Ovary (tissue), 7 donors: ENCODE measurements at regions not wholly inside any gene's neighbourhood (a gene's known extent, or its start where the extent isn't known, plus 50 kb on each side); places are given as distances from the start of the nearest gene placed in this dataset.

ENCODE experiments used
- DNase-seq, 5 donors: peaks; one replicate each; pipeline ENCODE4 v3.0.0-alpha.2; 2019 to 2020
- H3K27ac ChIP-seq, 2 donors: fragments of 200-600 bp; one replicate each; pipeline versions ENCODE4 v1.5.1 to v1.8.0; 2019 to 2022
- H3K27me3 ChIP-seq: fragments of 200-600 bp; one replicate; pipeline ENCODE4 v1.8.0; 2022
- H3K36me3 ChIP-seq: fragments of 200-600 bp; sonication (generic); one replicate; pipeline ENCODE4 v1.5.1; 2019
- H3K4me1 ChIP-seq: one replicate; pipeline ENCODE4 v1.8.1; 2013; ENCODE audit warnings: mild to moderate bottlenecking, moderate library complexity; ENCODE audit not compliant: insufficient read depth
- H3K4me3 ChIP-seq: fragments of 200-600 bp; sonication (generic); one replicate; pipeline ENCODE4 v1.5.1; 2017
- H3K9me3 ChIP-seq, 2 donors: fragments of 200-600 bp in 1 of 2; sonication (generic) in 1 of 2; one replicate each; pipeline versions ENCODE4 v1.5.1 to v1.8.1; 2013 to 2019; ENCODE audit warnings: mild to moderate bottlenecking in 1 of 2, moderate library complexity in 1 of 2
- EP300 ChIP-seq: sonication (generic); formaldehyde crosslinking; IDR thresholded peaks from one replicate; pipeline ENCODE4 v1.6.1; 2017; ENCODE audit warnings: antibody characterized with exemption
- POLR2A ChIP-seq: fragments of 450-650 bp; IDR thresholded peaks from one replicate; pipeline ENCODE4 v1.6.1; 2017; ENCODE audit warnings: antibody characterized with exemption, mild to moderate bottlenecking, moderate library complexity
- WGBS, 3 donors: extraction: QIAGEN DNeasy Blood & Tissue Kit in 1 of 3; methylation state at CpG; one replicate each; pipeline versions ENCODE4 v1.1.5 to v1.1.7; 2013 to 2017; 5-methylcytosine and 5-hydroxymethylcytosine counted together
- intact Hi-C, 4 donors: fragments of 100-400 bp; cut with DNase I; formaldehyde crosslinking; loops; one replicate each; pipeline versions ENCODE4 v1.11.0 to v1.15.1; 2022 to 2023
- TF ChIP-seq, protein P1 (sequence below), 3 donors: fragments of 450-650 bp in 2 of 3; fragments of 200-600 bp in 1 of 3; IDR thresholded peaks; one replicate each; pipeline versions ENCODE4 v1.5.1 to v1.8.0; 2016 to 2022; ENCODE audit warnings: antibody characterized with exemption in 3 of 3, mild to moderate bottlenecking in 1 of 3
- donor health status: DM: no; HTN: no; CAD: no; lungs with moderate emphysema.
- donor health status: DM: no; HTN: no; CAD: no.
- donor health status: Bipolar disorder and iron deficiency.
- donor health status: DM: no; HTN: no; CAD: no.
- donor health status: DM: yes; HTN: yes; CAD: no.

DNA sequence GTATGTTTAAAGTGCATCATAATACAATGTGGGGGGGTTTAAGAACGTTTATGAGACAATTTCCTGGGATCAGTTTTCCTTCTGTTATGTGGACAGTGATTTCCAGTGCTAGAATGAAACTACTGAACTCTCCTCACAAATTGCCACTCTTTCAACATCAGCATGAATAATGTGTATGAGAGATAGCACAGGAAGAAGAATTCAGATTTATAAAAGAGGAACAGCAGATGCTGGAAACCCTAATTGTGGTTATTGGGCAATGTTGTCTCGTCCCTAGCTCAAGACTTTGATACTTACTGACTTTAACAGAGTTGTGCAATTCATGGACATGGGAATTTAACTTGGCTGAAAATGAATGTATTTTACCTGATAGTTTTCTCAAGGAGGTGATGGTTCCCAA, 410.8 kb upstream of the MEF2C start:
- Histone ChIP-seq H3K4me3 (no peak overlapping the region), H3K36me3 (no peaks in the 10 kb centered on the region), H3K4me1 (peaks cover 1% of the 10 kb centered on the region), H3K27me3 (no peaks in the 10 kb centered on the region), H3K27ac (no peak overlapping the region), H3K9me3 (no peaks in the 10 kb centered on the region)
- DNase-seq, result no peak
- WGBS, 3 donors, result 30 to 41% (median 30%) methylated on average over 2 of the region's 2 CpGs
- intact Hi-C loops, result no loop called here
- TF ChIP-seq EP300 (no peak), POLR2A (no peak)
- TF ChIP-seq, protein P1, sequence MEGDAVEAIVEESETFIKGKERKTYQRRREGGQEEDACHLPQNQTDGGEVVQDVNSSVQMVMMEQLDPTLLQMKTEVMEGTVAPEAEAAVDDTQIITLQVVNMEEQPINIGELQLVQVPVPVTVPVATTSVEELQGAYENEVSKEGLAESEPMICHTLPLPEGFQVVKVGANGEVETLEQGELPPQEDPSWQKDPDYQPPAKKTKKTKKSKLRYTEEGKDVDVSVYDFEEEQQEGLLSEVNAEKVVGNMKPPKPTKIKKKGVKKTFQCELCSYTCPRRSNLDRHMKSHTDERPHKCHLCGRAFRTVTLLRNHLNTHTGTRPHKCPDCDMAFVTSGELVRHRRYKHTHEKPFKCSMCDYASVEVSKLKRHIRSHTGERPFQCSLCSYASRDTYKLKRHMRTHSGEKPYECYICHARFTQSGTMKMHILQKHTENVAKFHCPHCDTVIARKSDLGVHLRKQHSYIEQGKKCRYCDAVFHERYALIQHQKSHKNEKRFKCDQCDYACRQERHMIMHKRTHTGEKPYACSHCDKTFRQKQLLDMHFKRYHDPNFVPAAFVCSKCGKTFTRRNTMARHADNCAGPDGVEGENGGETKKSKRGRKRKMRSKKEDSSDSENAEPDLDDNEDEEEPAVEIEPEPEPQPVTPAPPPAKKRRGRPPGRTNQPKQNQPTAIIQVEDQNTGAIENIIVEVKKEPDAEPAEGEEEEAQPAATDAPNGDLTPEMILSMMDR (IDR thresholded peaks at IDR 0.05), result no peak

DNA sequence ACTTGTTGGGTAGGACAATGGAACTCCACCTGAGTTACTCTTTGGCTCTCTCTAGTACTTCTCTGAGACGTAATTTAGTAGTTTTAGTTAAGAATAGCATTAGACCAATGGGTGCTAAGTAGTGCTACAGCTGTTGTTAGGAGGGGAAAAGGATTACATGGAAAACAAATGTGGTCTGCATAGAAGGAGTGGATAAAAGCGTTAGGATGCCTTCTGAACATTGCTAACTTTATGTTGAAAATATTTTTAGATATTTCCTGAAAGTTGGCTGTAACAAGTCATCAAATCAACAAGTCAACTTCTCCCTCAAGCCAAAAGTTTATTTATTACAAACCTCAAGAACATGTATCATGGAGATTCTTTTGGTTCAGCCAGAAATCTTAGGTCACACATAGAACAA, 409.5 kb upstream of the MEF2C start:
- WGBS, 3 donors, result 81 to 86% (median 83%) methylated on average over 2 of the region's 2 CpGs
- H3K36me3 ChIP-seq, result no peaks in the 10 kb centered on the region
- peaks cover 1% of the 10 kb centered on the region for H3K4me1 ChIP-seq
- TF ChIP-seq POLR2A, result no peak
- intact Hi-C loops, result no loop called here
- H3K27ac ChIP-seq, result no peak overlapping the region
- no peaks in the 10 kb centered on the region for H3K9me3 ChIP-seq
- H3K27me3 ChIP-seq, result no peaks in the 10 kb centered on the region
- no peak for DNase-seq
- H3K4me3 ChIP-seq, result no peak overlapping the region

DNA sequence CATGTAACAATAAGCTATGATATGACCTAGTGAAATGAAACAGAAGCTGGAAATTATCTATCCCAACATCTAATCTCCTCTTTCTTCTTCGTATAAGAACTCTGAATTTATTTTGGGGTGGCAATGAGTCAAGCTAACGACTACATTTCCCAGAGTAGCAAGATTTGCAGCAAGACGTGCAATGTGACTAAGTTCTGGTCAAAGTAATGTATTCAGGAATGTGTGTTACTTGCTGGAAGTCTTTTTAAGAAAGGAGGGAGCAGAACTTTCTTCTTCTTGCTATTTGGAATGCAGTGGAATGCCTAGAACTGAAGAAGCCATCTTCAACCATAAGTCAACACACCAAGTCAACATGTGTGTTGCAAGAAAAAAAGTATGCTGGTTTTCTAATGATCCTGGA, 406.6 kb upstream of the MEF2C start:
- 78 to 84% (median 81%) methylated on average over 3 of the region's 3 CpGs for WGBS, 3 donors
- TF ChIP-seq EP300, result no peak
- intact Hi-C loops, result no loop called here

DNA sequence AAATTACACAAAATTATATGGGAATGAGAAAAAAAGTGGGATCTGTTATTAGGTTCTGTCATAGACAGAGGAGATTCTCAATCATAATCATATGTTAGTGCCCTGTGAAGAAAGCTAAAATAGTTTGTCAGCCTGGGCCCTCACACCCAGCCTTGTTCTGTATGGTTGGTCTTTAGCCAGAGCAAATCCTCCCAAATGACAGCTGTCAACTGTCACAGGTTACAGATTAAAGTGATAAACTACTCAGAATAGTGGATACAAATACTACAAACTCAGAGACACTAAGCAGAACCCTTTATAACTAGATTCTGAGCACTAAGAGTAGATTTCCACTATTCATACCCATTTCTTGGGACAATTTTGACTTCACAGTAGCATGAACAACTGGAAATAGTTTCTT, 405.0 kb upstream of the MEF2C start:
- no peak for DNase-seq
- Histone ChIP-seq H3K9me3 (no peaks in the 10 kb centered on the region), H3K4me3 (no peak overlapping the region), H3K36me3 (no peaks in the 10 kb centered on the region), H3K27ac (no peak overlapping the region), H3K27me3 (no peaks in the 10 kb centered on the region), H3K4me1 (peaks cover 1% of the 10 kb centered on the region)
- no peak for TF ChIP-seq POLR2A
- TF ChIP-seq, protein P1 (IDR thresholded peaks at IDR 0.05), result no peak
- no peak for TF ChIP-seq EP300
- intact Hi-C loops, result no loop called here

More for the DNA sequence above, 406.6 kb upstream of the MEF2C start:
- no peaks in the 10 kb centered on the region for H3K9me3 ChIP-seq
- no peak for DNase-seq
- no peak overlapping the region for H3K27ac ChIP-seq
- no peaks in the 10 kb centered on the region for H3K36me3 ChIP-seq
- H3K4me1 ChIP-seq, result peaks cover 1% of the 10 kb centered on the region
- H3K27me3 ChIP-seq, result no peaks in the 10 kb centered on the region
- H3K4me3 ChIP-seq, result no peak overlapping the region

DNA sequence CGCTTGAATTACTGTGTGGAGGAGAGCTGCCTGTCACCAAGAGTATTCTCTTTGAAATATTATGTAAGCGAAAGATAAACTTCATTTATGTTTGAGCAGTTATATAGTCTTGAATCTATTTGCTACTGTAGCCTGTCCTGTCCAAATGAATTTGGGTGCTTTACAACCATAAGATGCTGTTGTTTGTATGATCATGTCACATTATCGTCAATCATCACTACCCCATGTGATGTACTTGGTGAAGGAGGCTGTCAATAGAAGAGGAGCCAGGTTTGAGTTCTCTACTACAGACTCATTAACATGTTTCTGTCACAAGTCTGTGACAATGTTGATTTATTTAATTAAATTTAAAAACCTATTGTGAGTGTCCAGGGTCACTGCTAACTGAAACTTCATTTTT, 403.3 kb upstream of the MEF2C start:
- intact Hi-C loops, result no loop called here

More for the DNA sequence above, 403.3 kb upstream of the MEF2C start:
- Histone ChIP-seq H3K4me3 (no peak overlapping the region), H3K27me3 (no peaks in the 10 kb centered on the region), H3K4me1 (peaks cover 1% of the 10 kb centered on the region), H3K27ac (no peak overlapping the region), H3K9me3 (no peaks in the 10 kb centered on the region), H3K36me3 (no peaks in the 10 kb centered on the region)
- TF ChIP-seq POLR2A (no peak), EP300 (no peak)
- TF ChIP-seq, protein P1 (IDR thresholded peaks at IDR 0.05), result no peak
- 92 to 95% (median 95%) methylated on average over 3 of the region's 3 CpGs for WGBS, 3 donors
- no peak for DNase-seq
